Retinal pigment epithelial cell (primary cell): ENCODE measurements at regions not wholly inside any gene's neighbourhood (a gene's known extent, or its start where the extent isn't known, plus 50 kb on each side); places are given as distances from the start of the nearest gene placed in this dataset.
"Not testable (repeated sequence)": the region's sequence is repeated elsewhere in the genome, so short reads cannot be mapped to it uniquely, and the experiment has no call there.

ENCODE experiments used
- DNase-seq: peaks from one replicate; pipeline ENCODE4 v3.0.0-alpha.2; 2010; ENCODE audit warnings: low read depth
- H3K4me3 ChIP-seq: 2 replicates; pipeline ENCODE4 v1.5.1; 2011; ENCODE audit warnings: mild to moderate bottlenecking, low read length, control low read depth, moderate library complexity
- CTCF ChIP-seq: conservative IDR thresholded peaks from 2 replicates; pipeline ENCODE4 v1.5.1; 2011; ENCODE audit warnings: low read depth, low read length, control low read depth, inconsistent platforms

- TF ChIP-seq CTCF: no peak
- no peak overlapping the region for H3K4me3 ChIP-seq
- no peak for DNase-seq
These were observed 56.0 kb upstream of the LRPPRC start for GRCh38 chr2:44051593-44052347.

- TF ChIP-seq CTCF: no peak
- no peak for DNase-seq
- no peak overlapping the region for H3K4me3 ChIP-seq
These were observed 56.8 kb upstream of the LRPPRC start for GRCh38 chr2:44052584-44052983.

GRCh38 chr2:44053052-44053451 is 57.3 kb upstream of the LRPPRC start:
- TF ChIP-seq CTCF: no peak
- no peak overlapping the region for H3K4me3 ChIP-seq
- no peak for DNase-seq

GRCh38 chr2:44053456-44053855 is 57.7 kb upstream of the LRPPRC start:
- TF ChIP-seq CTCF: no peak
- no peak for DNase-seq
- H3K4me3 ChIP-seq: no peak overlapping the region

DNA sequence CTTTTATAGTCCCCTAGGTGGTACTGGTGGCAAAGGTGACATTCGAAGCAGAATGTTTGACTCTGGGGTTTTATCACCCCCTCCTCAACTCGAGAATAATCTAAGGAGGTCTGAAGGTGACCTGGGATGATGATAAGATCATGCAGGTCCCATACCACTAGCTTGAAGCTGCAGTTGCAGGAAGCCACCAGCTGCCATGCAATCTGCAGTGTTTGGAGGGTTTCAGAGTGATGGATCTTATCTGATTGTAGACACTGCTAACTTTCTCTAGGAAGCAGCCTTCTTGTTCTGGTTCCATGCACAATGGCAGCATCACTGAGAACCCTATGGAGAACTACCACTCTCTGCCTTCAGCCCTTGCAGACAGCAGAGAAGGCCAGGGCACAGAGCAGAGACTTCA is 59.4 kb upstream of the LRPPRC start:
- no peak for DNase-seq
- H3K4me3 ChIP-seq: no peak overlapping the region
- TF ChIP-seq CTCF: no peak

- no peak for DNase-seq
- no peak for TF ChIP-seq CTCF
- no peak overlapping the region for H3K4me3 ChIP-seq
These were observed 59.9 kb upstream of the LRPPRC start for GRCh38 chr2:44055664-44056063.

DNA sequence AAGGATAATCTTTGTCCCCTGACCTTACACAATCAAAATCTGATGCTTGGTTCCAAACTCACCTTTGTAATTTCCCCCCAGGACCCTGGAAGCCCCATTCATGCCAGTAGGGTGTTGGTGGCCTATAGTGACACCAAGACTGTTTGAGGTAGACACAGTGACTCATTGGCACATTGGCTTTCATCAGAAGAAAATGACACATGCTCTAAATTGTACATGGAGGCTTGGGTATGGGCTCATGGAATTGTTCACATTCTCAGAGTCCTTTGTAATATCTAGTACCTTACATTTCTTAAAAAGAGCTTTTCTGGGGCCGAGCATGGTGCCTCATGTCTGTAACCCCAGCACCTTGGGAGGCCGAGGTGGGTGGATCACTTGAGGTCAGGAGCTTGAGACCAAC is 61.2 kb upstream of the LRPPRC start:
- no peak for TF ChIP-seq CTCF
- H3K4me3 ChIP-seq: no peak overlapping the region

DNA sequence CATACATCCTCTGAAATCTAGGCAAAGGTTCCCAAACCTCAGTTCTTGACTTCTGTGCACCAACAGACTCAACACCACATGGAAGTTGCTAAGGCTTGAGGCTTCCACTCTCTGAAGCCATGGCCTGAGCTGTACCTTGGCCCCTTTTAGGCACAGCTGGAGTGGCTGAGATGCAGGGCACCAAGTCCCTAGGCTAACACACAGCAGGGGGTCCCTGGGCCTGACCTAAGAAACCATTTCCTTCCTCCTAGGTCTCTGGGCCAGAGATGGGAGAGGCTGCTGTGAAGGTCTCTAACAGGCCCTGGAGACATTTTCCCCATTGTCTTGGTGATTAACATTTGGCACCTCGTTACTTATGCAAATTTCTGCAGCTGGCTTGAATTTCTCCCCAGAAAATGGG is 64.5 kb upstream of the LRPPRC start:
- H3K4me3 ChIP-seq, DNase-seq: not testable (repeated sequence)

More for the DNA sequence above, 61.2 kb upstream of the LRPPRC start:
- DNase-seq: no peak
